Inflammatory macrophage treated with lipopolysaccharide for 4 hours (primary cell): ENCODE measurements at regions not wholly inside any gene's neighbourhood (a gene's known extent, or its start where the extent isn't known, plus 50 kb on each side); places are given as distances from the start of the nearest gene placed in this dataset.
"Not testable (repeated sequence)": the region's sequence is repeated elsewhere in the genome, so short reads cannot be mapped to it uniquely, and the experiment has no call there.

Experiments
- DNase-seq: peaks from one replicate; pipeline ENCODE4 v3.0.0-alpha.2; 2020

DNA sequence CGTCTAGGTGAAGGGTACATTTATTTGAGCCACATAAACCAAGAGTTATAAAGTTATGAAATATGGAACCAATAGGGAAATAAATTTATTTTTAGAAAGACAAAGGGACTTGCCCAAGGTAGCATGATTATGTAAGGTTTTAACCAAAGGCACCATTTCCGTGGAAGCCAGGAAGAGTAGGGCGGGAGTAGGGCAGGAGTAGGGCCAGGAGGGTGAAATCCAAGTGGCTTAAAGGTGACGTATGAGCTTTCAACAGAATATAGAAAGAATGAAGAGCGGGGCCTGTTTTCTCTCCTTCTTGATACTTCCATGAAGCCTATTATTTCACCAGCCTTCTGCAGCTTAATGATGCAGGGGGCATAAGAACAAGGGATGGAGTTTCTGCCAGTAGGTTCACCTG lies 91.7 kb upstream of the PNPLA4 start:
- DNase-seq: no peak

DNA sequence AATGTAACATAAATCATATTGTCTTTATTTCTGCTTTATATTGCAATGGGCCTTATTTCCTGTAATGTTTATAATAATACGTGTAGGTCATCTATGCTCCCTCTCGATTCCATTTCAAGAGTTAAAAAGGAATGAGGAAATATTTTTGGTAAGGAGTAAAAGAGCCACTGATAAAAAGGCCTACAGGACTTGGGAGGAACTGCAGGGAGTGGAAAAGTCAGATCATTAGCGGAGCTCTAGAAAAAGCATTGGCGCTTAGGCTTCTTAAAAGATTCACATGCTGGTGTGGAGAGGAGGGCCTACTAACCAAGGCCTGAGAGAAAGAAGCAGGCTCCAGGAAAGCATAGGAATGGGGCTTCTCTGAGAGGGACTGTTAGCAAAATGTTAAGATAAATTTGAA lies 82.9 kb upstream of the PNPLA4 start:
- no peak for DNase-seq

GRCh38 chrX:8005678-8006347 lies 78.6 kb upstream of the PNPLA4 start:
- DNase-seq: no peak

- DNase-seq: no peak
These were observed 76.1 kb upstream of the PNPLA4 start for GRCh38 chrX:8003147-8003883.

DNA sequence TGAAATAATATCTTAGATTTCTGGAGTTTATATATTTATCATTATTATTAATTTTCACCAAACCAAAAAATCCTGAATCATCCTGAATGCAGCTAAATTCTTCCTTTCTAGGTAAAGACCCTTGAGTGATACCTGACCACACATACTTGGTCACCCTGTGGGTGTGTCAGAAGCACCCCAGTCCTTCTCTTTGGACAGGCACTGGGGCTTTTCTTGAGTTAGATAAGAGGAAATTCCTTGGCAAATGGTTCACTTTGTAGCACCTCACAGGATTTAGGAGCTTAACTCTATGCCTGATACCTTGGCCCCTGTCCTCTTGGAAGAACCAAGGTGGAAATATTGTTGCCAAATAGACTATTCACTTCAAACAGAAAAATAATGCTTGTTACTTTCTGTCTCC lies 69.6 kb upstream of the PNPLA4 start:
- no peak for DNase-seq

GRCh38 chrX:7996414-7996813 lies 69.2 kb upstream of the PNPLA4 start:
- peak; percentile 15 for DNase-seq

DNA sequence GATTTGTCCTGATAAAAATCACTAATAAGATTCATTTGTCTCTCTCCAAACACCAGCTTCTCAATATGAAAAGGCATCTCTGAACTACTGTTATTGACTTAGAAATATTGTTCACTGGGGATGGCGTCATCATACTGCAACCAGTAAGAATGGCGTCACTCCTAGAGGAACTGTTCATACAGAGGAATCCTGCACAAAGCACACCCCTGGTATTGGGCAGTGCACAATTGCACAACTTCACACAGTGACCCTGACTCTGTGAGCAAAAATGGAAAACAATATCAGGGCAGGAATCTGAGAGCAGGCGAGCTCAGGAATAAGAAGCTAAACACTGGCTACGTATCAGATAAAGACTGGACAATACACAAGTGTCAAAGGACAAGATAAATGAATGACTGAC lies 66.7 kb upstream of the PNPLA4 start:
- peak; percentile 19 for DNase-seq

DNA sequence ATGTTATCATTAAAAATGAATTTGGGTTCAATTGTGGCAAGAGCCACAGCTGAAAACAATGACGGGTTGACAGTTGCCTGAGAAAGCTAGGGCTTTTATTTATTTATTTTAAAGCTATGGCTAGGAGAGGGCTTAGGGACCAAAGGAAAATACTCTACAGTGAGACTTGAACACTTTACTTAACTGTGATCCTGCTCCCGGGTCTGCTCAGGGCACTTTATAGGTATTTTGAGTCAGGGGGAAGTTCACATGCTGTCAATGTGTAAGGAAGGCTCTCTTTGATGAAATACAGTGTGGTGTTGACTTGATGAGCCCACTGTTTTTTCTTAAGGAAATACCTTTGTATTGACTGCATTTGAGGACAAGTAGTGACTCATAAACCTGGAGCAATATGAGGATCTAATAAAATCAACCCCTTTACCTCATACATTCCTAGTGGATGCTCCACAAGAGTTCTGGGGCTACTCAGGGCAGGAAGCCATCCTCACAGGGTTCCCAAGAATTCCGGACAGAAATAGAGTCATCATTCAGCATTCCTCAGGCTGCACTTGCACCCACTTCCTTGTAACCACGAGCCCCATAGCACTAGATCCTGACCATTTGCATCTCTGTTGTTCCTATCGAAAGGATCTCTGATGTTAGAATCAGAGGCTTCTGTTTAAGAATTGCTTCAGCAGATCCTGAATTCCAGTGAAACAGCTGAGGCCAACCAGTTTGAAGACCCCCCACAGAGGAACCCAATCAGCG lies 61.0 kb upstream of the PNPLA4 start:
- not testable (repeated sequence) for DNase-seq

- DNase-seq: peak; percentile 63
These were observed 60.2 kb upstream of the PNPLA4 start for GRCh38 chrX:7987160-7988012.

DNA sequence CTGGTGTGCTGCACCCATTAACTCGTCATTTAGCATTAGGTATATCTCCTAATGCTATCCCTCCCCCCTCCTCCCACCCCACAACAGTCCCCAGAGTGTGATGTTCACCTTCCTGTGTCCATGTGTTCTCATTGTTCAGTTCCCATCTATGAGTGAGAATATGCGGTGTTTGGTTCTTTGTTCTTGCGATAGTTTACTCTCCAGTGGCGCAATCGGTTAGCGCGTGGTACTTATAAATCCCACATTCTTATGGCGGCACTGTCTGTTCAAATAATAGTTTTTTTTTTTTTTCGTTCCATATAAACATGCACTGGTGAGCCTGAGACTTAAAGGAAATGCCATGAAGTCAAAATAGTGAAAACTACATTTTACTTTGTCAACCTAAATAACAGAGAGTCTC lies 59.5 kb upstream of the PNPLA4 start:
- DNase-seq: not testable (repeated sequence)

GRCh38 chrX:7985568-7985967 lies 58.4 kb upstream of the PNPLA4 start:
- DNase-seq: no peak

GRCh38 chrX:7983581-7983980 lies 56.4 kb upstream of the PNPLA4 start:
- no peak for DNase-seq
